ENCODE measurements at regions not wholly inside any gene's neighbourhood (a gene's known extent, or its start where the extent isn't known, plus 50 kb on each side); places are given as distances from the start of the nearest gene placed in this dataset.

DNA sequence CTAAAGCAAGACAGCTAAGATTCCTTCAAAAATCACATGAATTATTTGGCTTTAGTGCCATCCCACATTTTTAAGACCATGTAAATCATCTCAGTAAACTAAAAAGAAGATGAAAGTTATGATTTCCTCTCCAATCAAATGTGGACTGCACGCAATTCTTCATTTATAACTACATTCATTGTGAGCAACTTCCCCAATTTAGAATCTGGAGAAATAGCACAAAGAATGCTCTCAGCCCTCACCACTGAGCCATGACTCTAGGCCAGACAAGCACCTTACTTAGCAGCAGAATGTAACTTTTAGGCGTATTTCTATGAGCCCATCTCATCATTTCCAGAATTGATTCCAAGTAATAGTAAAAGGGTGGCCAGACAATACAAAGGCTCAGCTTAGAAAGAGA lies 616.6 kb downstream of the TLE1 start:
- H3K27ac ChIP-seq (ENCODE audit: low read length): no peak overlapping the region
- no peak for ATAC-seq

DNA sequence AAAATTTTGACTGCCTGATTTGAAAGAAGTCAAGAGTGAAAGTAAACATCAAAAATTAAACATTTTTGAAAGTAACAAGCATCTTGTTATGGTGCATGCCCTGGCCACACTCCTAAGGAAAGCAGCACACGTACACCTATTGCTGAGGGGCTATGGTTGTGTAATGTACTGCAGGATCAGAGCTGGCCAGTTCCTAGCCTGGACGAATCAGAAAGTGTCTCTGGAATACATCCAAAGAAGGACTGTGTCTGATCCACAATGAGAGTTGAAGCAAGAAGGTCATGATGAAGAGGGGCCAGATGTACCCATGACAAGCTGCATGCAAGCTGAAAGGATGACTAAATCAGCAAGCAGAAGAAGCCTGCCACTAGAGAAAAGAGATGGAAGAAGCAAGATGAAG lies 618.2 kb downstream of the TLE1 start:
- 0 out of 2 replicates have a peak, but pooled peaks cover 2% of the 10 kb centered on the region for H3K9me3 ChIP-seq (ENCODE audit: control insufficient read depth, insufficient read depth, low read depth, low read length)
- DNase-seq (ENCODE audit: low read depth, low spot score): no peak
- ATAC-seq: no peak
- in situ Hi-C loops (cut with HindIII; ENCODE audit: low pct_unique_long_range_greater_than_20kb, low sequenced_read_pairs): no loop called here
- H3K27ac ChIP-seq (ENCODE audit: low read length): no peak overlapping the region
- intact Hi-C loops (cut with micrococcal nuclease; ENCODE audit: unreplicated experiment): no loop called here
- TF ChIP-seq TCF7L2 (IDR thresholded peaks at IDR 0.05; ENCODE audit: low read depth, low read length): no peak
- no peak for TF ChIP-seq SIN3A (IDR thresholded peaks at IDR 0.05; ENCODE audit: borderline replicate concordance, insufficient read depth, low read depth, low read length)
- no peak for TF ChIP-seq POLR2AphosphoS5 (IDR thresholded peaks at IDR 0.05; ENCODE audit: low read depth, low read length)
- TF ChIP-seq, protein P1, sequence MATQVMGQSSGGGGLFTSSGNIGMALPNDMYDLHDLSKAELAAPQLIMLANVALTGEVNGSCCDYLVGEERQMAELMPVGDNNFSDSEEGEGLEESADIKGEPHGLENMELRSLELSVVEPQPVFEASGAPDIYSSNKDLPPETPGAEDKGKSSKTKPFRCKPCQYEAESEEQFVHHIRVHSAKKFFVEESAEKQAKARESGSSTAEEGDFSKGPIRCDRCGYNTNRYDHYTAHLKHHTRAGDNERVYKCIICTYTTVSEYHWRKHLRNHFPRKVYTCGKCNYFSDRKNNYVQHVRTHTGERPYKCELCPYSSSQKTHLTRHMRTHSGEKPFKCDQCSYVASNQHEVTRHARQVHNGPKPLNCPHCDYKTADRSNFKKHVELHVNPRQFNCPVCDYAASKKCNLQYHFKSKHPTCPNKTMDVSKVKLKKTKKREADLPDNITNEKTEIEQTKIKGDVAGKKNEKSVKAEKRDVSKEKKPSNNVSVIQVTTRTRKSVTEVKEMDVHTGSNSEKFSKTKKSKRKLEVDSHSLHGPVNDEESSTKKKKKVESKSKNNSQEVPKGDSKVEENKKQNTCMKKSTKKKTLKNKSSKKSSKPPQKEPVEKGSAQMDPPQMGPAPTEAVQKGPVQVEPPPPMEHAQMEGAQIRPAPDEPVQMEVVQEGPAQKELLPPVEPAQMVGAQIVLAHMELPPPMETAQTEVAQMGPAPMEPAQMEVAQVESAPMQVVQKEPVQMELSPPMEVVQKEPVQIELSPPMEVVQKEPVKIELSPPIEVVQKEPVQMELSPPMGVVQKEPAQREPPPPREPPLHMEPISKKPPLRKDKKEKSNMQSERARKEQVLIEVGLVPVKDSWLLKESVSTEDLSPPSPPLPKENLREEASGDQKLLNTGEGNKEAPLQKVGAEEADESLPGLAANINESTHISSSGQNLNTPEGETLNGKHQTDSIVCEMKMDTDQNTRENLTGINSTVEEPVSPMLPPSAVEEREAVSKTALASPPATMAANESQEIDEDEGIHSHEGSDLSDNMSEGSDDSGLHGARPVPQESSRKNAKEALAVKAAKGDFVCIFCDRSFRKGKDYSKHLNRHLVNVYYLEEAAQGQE (IDR thresholded peaks at IDR 0.05; ENCODE audit: insufficient read depth in 1 of 2, low read depth in 2 of 2, low read length in 1 of 2): no peak
- TF ChIP-seq, protein P2, sequence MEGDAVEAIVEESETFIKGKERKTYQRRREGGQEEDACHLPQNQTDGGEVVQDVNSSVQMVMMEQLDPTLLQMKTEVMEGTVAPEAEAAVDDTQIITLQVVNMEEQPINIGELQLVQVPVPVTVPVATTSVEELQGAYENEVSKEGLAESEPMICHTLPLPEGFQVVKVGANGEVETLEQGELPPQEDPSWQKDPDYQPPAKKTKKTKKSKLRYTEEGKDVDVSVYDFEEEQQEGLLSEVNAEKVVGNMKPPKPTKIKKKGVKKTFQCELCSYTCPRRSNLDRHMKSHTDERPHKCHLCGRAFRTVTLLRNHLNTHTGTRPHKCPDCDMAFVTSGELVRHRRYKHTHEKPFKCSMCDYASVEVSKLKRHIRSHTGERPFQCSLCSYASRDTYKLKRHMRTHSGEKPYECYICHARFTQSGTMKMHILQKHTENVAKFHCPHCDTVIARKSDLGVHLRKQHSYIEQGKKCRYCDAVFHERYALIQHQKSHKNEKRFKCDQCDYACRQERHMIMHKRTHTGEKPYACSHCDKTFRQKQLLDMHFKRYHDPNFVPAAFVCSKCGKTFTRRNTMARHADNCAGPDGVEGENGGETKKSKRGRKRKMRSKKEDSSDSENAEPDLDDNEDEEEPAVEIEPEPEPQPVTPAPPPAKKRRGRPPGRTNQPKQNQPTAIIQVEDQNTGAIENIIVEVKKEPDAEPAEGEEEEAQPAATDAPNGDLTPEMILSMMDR (IDR thresholded peaks at IDR 0.05): no peak
- no TSS peak for BruUV-seq (replicated peaks)
- ChIA-PET POLR2A (no interaction called here), CTCF (no interaction called here)
- no peaks in the 10 kb centered on the region for H3K4me1 ChIP-seq (ENCODE audit: control insufficient read depth, insufficient read depth, low read length)
- H3K27me3 ChIP-seq (ENCODE audit: control insufficient read depth, insufficient read depth, low read length): no peaks in the 10 kb centered on the region
- H3K4me3 ChIP-seq (ENCODE audit: low read depth in 2 of 2, low read length in 2 of 2): no peak overlapping the region
- no peaks in the 10 kb centered on the region for H3K36me3 ChIP-seq (ENCODE audit: control insufficient read depth, insufficient read depth, low read length)

More for the DNA sequence above, 616.6 kb downstream of the TLE1 start:
- POLR2A ChIA-PET: no interaction called here
- H3K4me1 ChIP-seq (ENCODE audit: control insufficient read depth, insufficient read depth, low read length): no peaks in the 10 kb centered on the region
- BruUV-seq (replicated peaks): no TSS peak
- TF ChIP-seq, protein P2 (IDR thresholded peaks at IDR 0.05): no peak
- TF ChIP-seq SIN3A (IDR thresholded peaks at IDR 0.05; ENCODE audit: borderline replicate concordance, insufficient read depth, low read depth, low read length) (no peak), TCF7L2 (IDR thresholded peaks at IDR 0.05; ENCODE audit: low read depth, low read length) (no peak), POLR2AphosphoS5 (IDR thresholded peaks at IDR 0.05; ENCODE audit: low read depth, low read length) (no peak)
- TF ChIP-seq, protein P1 (IDR thresholded peaks at IDR 0.05; ENCODE audit: insufficient read depth in 1 of 2, low read depth in 2 of 2, low read length in 1 of 2): no peak
- no peak for DNase-seq (ENCODE audit: low read depth, low spot score)
- intact Hi-C loops (cut with micrococcal nuclease; ENCODE audit: unreplicated experiment) (no loop called here), in situ Hi-C loops (cut with HindIII; ENCODE audit: low pct_unique_long_range_greater_than_20kb, low sequenced_read_pairs) (no loop called here)
- CTCF ChIA-PET: no interaction called here
- no peaks in the 10 kb centered on the region for H3K27me3 ChIP-seq (ENCODE audit: control insufficient read depth, insufficient read depth, low read length)
- no peaks in the 10 kb centered on the region for H3K36me3 ChIP-seq (ENCODE audit: control insufficient read depth, insufficient read depth, low read length)
- H3K4me3 ChIP-seq (ENCODE audit: low read depth in 2 of 2, low read length in 2 of 2): no peak overlapping the region
- no peaks in the 10 kb centered on the region for H3K9me3 ChIP-seq (ENCODE audit: control insufficient read depth, insufficient read depth, low read depth, low read length)

Measured in Panc1 (cell line).